Memory B cell (primary cell): ENCODE measurements at regions not wholly inside any gene's neighbourhood (a gene's known extent, or its start where the extent isn't known, plus 50 kb on each side); places are given as distances from the start of the nearest gene placed in this dataset.

Experiments used
- ATAC-seq: fragments of 150-1000 bp; cut with Tn5 transposase; 2 replicates; pipeline ENCODE4 v1.10.0; 2021; ENCODE audit warnings: low read depth, mild to moderate bottlenecking, moderate library complexity
- DNase-seq, 2 donors: peaks; one replicate each; pipeline ENCODE4 v3.0.0; 2022; ENCODE audit warnings: low spot score in 2 of 2
- H3K27ac Mint-ChIP-seq: one replicate; pipeline ENCODE4 v1.8.0; 2022; ENCODE audit warnings: mild to moderate bottlenecking, moderate library complexity, mixed read lengths
- H3K27me3 Mint-ChIP-seq: one replicate; pipeline ENCODE4 v1.8.0; 2022; ENCODE audit warnings: mixed read lengths
- H3K36me3 Mint-ChIP-seq: one replicate; pipeline ENCODE4 v1.8.0; 2022; ENCODE audit warnings: mild to moderate bottlenecking, mixed read lengths
- H3K4me1 Mint-ChIP-seq: one replicate; pipeline ENCODE4 v1.8.0; 2022; ENCODE audit warnings: mixed read lengths
- H3K4me3 Mint-ChIP-seq: one replicate; pipeline ENCODE4 v1.8.0; 2022; ENCODE audit warnings: mild to moderate bottlenecking, moderate library complexity, mixed read lengths
- H3K9me3 Mint-ChIP-seq: one replicate; pipeline ENCODE4 v1.8.0; 2022; ENCODE audit warnings: mixed read lengths

DNA sequence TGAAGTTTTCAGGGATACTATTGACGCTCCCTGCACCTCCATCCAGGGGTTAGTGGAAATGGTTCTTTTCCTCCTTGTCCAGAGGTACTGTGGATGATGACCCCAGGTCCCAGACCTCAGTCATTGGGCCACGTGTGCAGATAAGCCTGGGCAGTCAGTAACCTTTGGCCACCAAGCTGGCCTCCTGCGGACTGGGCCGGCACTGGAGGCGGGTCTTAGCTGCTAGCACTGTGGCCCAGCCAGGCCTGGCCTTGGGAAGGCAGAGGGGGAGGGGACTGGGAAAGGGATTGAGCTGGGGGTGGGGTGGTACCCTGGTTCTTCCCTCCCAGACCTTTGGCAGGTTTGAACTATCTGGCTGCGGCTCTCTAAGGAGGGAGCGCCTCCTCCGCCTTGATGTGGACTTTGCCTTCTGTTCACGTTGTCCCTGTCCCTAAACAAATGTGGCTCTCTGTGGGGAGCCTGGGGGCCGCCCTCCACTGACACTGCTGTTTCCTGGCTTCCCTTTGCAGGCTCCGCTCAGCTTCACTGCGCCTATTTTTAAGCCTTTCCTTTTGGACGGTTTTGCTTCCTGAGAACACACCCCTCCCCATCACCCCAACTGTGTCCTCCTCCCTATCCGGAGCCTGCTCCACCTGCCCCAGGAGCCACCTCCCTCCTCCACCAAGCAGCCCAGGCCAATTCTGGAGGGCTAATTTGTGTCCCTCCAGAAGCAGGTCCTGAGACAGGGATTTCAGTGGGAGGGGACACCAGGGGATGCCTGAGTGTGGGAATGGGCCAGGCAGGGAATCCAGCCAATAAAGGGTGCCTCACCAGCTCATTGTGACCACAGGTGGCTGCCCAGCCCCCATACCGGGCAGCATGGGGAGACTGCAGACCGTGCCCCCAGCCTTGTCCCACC is 251.9 kb downstream of the SEC14L1 start:
- Mint-ChIP-seq H3K27me3 (no peaks in the 10 kb centered on the region), H3K27ac (no peak overlapping the region), H3K4me1 (peaks cover 17% of the 10 kb centered on the region), H3K9me3 (no peaks in the 10 kb centered on the region), H3K4me3 (no peak overlapping the region), H3K36me3 (peaks cover 2% of the 10 kb centered on the region)
- DNase-seq, result no peak
- ATAC-seq, result no peak

DNA sequence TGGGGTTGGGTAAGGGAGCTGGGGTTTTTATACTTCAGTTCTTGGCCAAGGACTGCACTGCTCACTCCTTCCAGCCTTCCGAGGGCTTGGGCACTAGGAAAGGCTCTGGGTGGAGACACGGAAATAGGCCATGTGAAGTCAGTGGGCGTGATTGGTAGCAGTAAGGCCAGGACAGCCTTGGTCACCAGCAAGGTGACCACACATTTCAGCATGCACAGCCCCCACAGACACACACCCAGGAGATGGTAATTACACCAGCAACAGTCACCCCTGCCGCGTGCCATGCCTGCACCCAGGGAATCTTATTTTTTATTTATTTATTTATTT is 252.5 kb downstream of the SEC14L1 start:
- Mint-ChIP-seq H3K9me3 (no peaks in the 10 kb centered on the region), H3K4me1 (peaks cover 16% of the 10 kb centered on the region), H3K4me3 (no peak overlapping the region), H3K27ac (no peak overlapping the region), H3K27me3 (no peaks in the 10 kb centered on the region), H3K36me3 (peaks cover 2% of the 10 kb centered on the region)
- DNase-seq (no peak), ATAC-seq (no peak)

DNA sequence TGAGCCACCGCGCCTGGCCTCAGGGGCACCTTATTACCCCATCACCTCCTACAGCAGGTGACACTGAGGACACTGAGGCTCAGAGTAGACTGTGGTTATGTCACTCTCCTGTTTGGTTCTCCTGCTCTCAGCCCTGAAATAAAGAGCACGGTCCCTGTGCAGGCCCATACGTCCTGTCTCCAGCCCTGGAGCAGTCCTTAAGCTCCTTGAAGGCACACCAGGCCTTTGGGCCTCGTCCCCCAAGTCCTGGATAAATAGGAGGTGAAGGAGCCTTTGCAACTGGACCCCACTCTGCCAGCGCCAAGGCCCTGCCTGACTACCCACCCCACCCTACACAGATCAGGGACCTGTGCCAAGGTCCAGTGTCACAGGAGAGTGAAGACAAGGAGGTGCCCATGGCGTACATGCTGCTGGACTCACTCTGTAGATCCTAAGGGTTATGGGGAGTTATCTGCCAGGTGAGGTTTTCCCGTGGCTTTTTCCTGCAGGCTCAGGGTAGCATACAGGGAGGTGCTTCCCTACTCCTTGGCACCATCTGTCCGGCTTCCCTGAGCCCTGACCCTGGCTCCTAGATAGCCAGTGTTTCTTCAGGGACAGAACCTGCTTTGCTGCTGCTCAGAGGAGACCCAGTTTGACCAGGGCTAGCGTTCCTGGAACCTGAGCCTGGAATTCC is 253.2 kb downstream of the SEC14L1 start:
- H3K4me3 Mint-ChIP-seq, result no peak overlapping the region
- H3K9me3 Mint-ChIP-seq, result no peaks in the 10 kb centered on the region
- H3K27ac Mint-ChIP-seq, result no peak overlapping the region
- H3K36me3 Mint-ChIP-seq, result peaks cover 2% of the 10 kb centered on the region
- ATAC-seq, result no peak
- DNase-seq, result no peak
- no peaks in the 10 kb centered on the region for H3K27me3 Mint-ChIP-seq
- H3K4me1 Mint-ChIP-seq, result peaks cover 16% of the 10 kb centered on the region

DNA sequence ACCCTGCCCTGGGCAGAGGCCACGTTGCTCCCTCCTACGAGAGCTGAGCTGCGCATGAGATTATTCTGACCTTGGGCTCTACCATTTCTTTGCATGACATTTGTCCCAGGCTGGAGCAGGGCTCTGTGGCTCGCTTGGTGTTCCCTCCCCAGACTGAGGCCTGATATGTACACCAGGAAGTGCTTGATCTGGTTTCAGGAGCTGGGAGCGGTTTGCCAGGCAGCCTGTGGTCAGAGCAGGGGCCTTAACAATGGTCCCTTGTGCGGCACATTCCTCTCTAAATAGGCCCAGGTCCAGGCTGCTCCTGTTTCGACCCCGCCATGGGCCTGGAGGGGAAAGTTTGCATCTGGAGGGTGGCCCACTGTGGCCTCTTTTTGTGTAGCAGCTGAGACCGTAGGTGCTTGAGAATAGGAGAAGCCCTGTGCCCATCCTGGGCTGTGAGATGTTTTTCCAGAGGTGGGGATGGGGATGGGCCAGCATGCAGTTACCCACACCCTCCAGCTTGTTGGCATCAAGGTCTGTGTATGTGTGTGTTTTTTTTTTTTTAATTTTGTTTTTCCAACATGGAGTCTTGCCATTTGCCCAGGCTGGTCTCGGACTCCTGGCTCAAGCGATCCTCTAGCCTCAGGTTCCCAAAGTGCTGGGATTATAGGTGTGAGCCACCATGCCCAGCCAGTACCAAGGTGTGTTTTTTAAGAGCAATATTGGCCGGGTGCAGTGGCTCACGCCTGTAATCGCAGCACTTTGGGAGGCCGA is 253.9 kb downstream of the SEC14L1 start:
- H3K27ac Mint-ChIP-seq, result no peak overlapping the region
- H3K4me1 Mint-ChIP-seq, result peaks cover 15% of the 10 kb centered on the region
- DNase-seq (no peak), ATAC-seq (no peak)
- H3K27me3 Mint-ChIP-seq, result no peaks in the 10 kb centered on the region
- H3K36me3 Mint-ChIP-seq, result peaks cover 2% of the 10 kb centered on the region
- no peaks in the 10 kb centered on the region for H3K9me3 Mint-ChIP-seq
- H3K4me3 Mint-ChIP-seq, result no peak overlapping the region

DNA sequence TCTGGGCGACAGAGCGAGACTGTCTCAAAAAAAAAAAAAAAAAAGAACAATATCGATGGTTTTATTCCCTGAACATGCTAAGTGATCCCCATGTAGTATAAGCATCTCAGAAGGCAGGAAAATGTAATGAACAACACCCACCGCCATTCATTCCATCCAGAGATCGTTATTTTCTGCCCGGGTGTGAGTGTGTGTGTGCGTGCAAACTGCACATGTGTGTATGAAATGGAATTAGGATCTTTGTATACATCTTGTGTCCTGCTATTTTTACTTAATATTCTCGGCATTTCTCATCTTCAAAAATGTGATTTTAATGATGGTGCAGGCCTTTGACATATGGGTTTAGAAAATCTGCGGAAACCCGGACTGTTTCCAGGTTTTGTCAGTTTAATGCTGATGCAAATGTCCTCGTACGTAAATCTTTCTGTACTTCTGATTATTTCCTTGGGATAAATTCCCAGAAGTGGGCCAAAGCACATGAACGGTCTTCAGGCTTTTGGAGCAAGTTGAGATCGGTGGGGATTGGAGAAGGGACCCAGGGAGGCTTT is 254.8 kb downstream of the SEC14L1 start:
- H3K4me1 Mint-ChIP-seq, result peaks cover 19% of the 10 kb centered on the region
- H3K9me3 Mint-ChIP-seq, result no peaks in the 10 kb centered on the region
- peaks cover 2% of the 10 kb centered on the region for H3K36me3 Mint-ChIP-seq
- no peaks in the 10 kb centered on the region for H3K27me3 Mint-ChIP-seq
- DNase-seq (no peak), ATAC-seq (no peak)
- no peak overlapping the region for H3K4me3 Mint-ChIP-seq
- H3K27ac Mint-ChIP-seq, result no peak overlapping the region

DNA sequence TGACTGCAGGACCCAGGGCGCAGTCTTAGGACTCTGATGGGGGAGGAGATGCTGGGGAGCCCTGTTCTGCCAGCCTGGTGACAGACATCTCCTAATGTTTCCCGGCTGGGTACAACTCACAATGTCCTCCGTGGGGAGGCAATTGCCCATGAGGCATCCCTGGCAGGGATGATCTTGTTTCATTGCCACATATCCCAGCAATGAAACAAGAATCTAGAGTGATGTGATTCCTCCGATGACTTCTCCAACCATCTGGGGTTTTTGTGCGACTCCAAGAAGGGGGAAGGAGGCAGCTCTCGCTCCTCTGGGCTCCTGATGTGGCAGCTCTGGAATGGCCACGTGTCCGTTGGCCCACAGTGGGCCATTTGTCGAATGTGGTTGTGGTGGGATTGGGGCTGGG is 255.8 kb downstream of the SEC14L1 start:
- Mint-ChIP-seq H3K27ac (no peak overlapping the region), H3K36me3 (peaks cover 2% of the 10 kb centered on the region), H3K4me1 (peaks cover 21% of the 10 kb centered on the region)

DNA sequence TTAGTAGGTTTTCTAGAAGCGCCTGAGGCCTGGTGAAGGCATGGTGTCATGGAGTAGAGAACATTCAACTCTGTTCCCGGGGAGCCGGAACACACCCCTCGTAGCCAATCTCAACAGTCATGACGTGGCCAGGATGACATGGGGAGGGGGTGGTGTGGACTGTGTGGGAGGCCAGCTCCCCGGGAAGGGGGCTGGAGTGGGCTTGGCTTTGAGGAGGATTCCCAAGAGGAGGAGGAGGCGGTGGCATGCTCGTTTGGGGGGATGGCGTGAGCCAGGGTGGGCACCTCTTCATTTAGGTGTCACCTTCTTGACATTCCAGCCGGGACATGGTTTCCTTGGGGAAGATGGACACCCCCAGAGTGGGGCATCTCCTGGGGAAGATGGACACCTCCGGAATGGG is 257.5 kb downstream of the SEC14L1 start:
- ATAC-seq (no peak), DNase-seq (no peak)
- Mint-ChIP-seq H3K4me3 (no peak overlapping the region), H3K9me3 (no peaks in the 10 kb centered on the region), H3K27ac (no peak overlapping the region), H3K27me3 (no peaks in the 10 kb centered on the region), H3K36me3 (peaks cover 2% of the 10 kb centered on the region), H3K4me1 (peaks cover 31% of the 10 kb centered on the region)

More for the DNA sequence above, 255.8 kb downstream of the SEC14L1 start:
- H3K9me3 Mint-ChIP-seq, result no peaks in the 10 kb centered on the region
- no peak overlapping the region for H3K4me3 Mint-ChIP-seq
- DNase-seq (no peak), ATAC-seq (no peak)
- H3K27me3 Mint-ChIP-seq, result no peaks in the 10 kb centered on the region

DNA sequence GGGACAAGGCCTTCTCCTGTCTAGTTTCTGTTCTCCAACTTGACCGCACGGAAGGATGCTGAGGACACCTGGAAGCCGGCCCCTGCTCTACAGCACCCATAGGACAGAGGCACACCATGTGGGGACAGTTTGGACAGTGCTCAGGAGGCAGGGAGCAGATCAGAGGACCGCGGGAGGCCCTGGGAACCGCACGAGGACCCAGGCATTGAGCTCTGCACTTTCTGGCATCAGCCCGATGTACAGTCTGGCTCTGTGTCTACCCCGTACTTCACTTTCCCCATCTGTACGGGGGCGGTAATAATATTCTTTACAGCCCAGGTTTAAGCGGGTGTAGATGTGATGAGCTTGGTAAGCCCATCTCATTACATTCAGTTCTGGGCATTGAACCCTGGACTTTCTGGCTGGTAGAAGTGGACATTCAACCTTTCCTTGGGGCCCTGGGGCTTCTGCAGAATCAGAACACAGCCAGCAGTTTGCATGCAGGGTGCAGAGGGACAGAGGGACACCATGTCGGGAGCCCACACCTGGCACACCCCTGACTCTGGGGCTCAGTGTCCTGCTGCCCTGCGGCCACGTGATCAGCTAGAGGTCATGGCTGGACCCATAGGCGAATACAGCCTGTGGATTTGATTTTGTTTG is 258.7 kb downstream of the SEC14L1 start:
- Mint-ChIP-seq H3K4me3 (no peak overlapping the region), H3K4me1 (peaks cover 38% of the 10 kb centered on the region), H3K36me3 (peaks cover 4% of the 10 kb centered on the region)

DNA sequence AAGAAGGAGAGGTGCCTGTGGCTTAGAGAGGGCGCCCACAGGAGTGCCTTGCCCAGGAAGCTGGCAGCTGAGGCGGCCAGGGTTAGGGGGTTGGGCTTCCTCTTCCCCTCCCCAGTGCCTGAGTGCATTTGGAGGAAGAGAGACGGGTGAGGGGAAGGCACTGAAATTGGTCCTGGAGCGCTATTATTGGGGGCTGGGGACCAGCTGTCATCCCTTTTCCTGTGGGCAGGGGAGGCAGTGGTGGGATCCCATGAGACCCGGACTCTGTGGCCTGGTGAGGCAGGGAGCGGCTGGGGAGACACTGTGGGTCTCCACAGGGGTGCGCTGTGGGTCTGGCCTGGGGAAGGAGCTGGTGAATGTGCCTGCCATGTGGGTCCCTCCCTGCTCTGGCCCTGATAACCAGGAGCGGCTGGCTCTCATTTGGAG is 259.7 kb downstream of the SEC14L1 start:
- H3K27me3 Mint-ChIP-seq, result no peaks in the 10 kb centered on the region
- H3K36me3 Mint-ChIP-seq, result peaks cover 4% of the 10 kb centered on the region
- H3K4me1 Mint-ChIP-seq, result peaks cover 43% of the 10 kb centered on the region
- H3K4me3 Mint-ChIP-seq, result peak overlapping the region; percentile 70
- no peaks in the 10 kb centered on the region for H3K9me3 Mint-ChIP-seq
- peak; percentile 75 to 79 for DNase-seq
- ATAC-seq, result peak; percentile 76
- H3K27ac Mint-ChIP-seq, result peak overlapping the region; percentile 82

More for the DNA sequence above, 258.7 kb downstream of the SEC14L1 start:
- H3K9me3 Mint-ChIP-seq, result no peaks in the 10 kb centered on the region
- H3K27me3 Mint-ChIP-seq, result no peaks in the 10 kb centered on the region
- no peak for DNase-seq
- H3K27ac Mint-ChIP-seq, result peak overlapping the region; percentile 82
- ATAC-seq, result no peak

DNA sequence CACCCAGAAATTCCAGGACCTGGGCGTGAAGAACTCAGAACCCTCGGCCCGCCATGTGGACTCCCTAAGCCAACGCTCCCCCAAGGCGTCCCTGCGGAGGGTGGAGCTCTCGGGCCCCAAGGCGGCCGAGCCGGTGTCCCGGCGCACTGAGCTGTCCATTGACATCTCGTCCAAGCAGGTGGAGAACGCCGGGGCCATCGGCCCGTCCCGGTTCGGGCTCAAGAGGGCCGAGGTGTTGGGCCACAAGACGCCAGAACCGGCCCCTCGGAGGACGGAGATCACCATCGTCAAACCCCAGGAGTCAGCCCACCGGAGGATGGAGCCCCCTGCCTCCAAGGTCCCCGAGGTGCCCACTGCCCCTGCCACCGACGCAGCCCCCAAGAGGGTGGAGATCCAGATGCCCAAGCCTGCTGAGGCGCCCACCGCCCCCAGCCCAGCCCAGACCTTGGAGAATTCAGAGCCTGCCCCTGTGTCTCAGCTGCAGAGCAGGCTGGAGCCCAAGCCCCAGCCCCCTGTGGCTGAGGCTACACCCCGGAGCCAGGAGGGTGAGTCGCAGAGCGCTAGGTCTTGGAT is 261.5 kb downstream of the SEC14L1 start:
- Mint-ChIP-seq H3K27ac (no peak overlapping the region), H3K4me3 (no peak overlapping the region), H3K9me3 (no peaks in the 10 kb centered on the region), H3K36me3 (peaks cover 2% of the 10 kb centered on the region), H3K4me1 (peaks cover 53% of the 10 kb centered on the region), H3K27me3 (no peaks in the 10 kb centered on the region)
- DNase-seq (no peak), ATAC-seq (no peak)

DNA sequence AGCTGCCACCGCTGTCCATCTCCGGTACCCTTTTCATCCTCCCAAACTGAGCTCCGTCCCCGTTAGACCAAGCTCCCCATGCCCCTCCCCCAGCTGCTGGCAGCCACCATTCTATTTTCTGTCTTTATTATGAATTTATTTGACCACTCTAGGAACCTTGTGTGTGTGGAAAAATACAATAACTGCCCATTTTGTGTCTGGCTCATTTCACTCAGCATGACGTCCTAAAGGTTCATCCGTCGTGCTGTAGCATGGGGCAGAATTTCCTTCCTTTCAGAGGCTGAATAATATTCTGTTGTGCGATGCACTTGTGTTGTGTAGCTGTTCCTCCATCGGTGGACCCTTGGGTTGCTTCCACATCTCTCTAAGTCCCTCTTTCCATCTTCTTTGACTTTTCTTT is 263.1 kb downstream of the SEC14L1 start:
- Mint-ChIP-seq H3K36me3 (peaks cover 2% of the 10 kb centered on the region), H3K4me1 (peaks cover 63% of the 10 kb centered on the region), H3K4me3 (peak overlapping the region; percentile 99), H3K9me3 (no peaks in the 10 kb centered on the region), H3K27ac (peak overlapping the region; percentile 89), H3K27me3 (no peaks in the 10 kb centered on the region)
- DNase-seq, result no peak
- ATAC-seq, result no peak

DNA sequence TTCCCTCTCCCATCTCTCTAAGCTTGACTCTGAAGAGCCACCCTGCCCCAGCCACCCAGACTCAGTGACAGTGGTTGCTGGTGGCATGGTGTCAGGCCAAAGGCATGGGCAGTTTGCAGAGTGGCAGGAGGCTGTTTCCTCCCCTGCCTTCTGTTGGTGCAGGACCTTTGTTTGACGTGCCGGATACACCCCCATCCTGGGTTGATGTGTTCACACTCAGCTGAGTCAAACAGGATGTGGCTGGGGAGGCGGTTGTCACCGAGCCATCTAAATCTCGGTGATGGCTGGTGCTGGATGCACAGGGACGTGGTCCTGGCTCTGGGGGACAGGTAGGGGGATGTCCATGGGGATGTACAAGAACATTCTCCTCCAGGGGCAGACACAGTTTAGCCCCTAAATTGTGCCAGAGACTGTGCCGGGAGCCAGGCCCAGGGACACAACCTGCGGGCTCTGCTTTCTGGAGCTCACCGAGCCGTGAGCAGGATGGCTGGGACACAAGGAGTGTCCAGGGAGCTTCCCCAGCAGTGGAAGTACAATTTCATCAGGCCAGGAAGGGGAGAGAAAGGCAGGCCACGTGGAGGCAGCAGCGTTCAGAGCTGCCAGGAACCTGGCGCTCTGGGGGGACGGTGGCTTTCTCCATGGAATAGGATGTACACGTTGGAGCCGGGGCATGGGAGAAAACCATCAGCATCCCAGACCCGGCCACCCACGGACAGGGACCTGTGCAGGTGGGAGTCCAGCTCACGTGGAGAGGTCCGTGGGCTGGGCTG is 264.2 kb downstream of the SEC14L1 start:
- peak; percentile 80 for ATAC-seq
- Mint-ChIP-seq H3K9me3 (no peaks in the 10 kb centered on the region), H3K36me3 (peaks cover 2% of the 10 kb centered on the region), H3K27me3 (no peaks in the 10 kb centered on the region), H3K4me1 (peaks cover 62% of the 10 kb centered on the region), H3K4me3 (peak overlapping the region; percentile 99), H3K27ac (peak overlapping the region; percentile 89)
- peak; percentile 61 to 69 for DNase-seq
